HUES6 (cell line): ENCODE measurements at regions not wholly inside any gene's neighbourhood (a gene's known extent, or its start where the extent isn't known, plus 50 kb on each side); places are given as distances from the start of the nearest gene placed in this dataset.

Source experiments
- H3K27ac ChIP-seq: 2 replicates; pipeline ENCODE4 v1.7.0; 2013; ENCODE audit warnings: low read depth, mild to moderate bottlenecking, low read length, inconsistent platforms
- H3K27me3 ChIP-seq: 2 replicates; pipeline ENCODE4 v1.6.1; 2013; ENCODE audit warnings: low read length; ENCODE audit not compliant: control insufficient read depth, insufficient read depth
- H3K36me3 ChIP-seq: 2 replicates; pipeline ENCODE4 v1.6.1; 2013; ENCODE audit warnings: low read length; ENCODE audit not compliant: control insufficient read depth, insufficient read depth
- H3K4me1 ChIP-seq: 2 replicates; pipeline ENCODE4 v1.6.1; 2013; ENCODE audit warnings: low read length; ENCODE audit not compliant: control insufficient read depth, insufficient read depth
- H3K4me3 ChIP-seq: 2 replicates; pipeline ENCODE4 v1.5.1; 2013; ENCODE audit warnings: low read depth, low read length
- H3K9ac ChIP-seq: one replicate; pipeline ENCODE4 v1.6.1; 2013; ENCODE audit warnings: mild to moderate bottlenecking, low read length
- H3K9me3 ChIP-seq: 2 replicates; pipeline ENCODE4 v1.6.1; 2013; ENCODE audit warnings: low read depth, low read length; ENCODE audit not compliant: control insufficient read depth, insufficient read depth

DNA sequence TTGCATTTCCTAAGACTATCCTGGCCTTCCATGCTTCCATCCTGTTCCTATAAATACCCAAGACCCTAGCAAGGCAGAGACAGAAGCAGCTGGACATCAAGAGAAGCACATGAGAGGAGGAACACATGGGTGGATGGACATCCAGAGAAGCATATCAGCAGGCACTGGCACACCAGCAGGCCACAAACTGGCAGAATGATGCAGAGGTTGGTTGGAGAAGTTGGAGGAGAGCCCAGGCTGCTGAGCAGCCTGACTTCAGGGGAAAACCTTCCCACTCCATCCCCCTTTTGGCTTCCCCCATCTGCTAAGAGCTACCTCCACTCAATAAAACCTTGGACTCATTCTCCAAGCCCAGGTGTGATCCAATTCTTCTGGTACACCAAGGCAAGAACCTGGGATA, 332.5 kb downstream of the FRK start:
- H3K9ac ChIP-seq, result no peak overlapping the region
- no peaks in the 10 kb centered on the region for H3K9me3 ChIP-seq
- no peaks in the 10 kb centered on the region for H3K27me3 ChIP-seq
- no peak overlapping the region for H3K4me3 ChIP-seq
- no peaks in the 10 kb centered on the region for H3K4me1 ChIP-seq
- no peaks in the 10 kb centered on the region for H3K36me3 ChIP-seq
- no peak overlapping the region for H3K27ac ChIP-seq

DNA sequence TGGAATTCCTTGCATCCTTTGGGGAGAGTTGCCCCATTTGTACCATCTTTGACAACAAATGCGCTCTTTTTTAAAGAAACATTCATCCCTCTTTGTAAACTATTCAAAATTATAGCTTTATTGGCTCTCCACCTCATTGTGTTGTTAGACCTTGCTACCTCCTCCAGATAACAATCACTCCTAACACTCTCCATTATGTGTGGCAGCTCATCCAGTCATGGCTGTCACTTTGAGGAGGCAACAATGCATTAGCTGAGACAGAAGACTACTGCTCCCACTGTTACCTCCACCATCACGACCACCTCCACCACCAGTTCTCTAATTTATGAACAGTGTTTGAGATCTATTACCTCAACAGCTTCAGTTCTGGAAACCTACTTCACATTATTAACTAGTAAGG, 339.1 kb downstream of the FRK start:
- H3K36me3 ChIP-seq, result no peaks in the 10 kb centered on the region
- no peaks in the 10 kb centered on the region for H3K27me3 ChIP-seq
- H3K9ac ChIP-seq, result no peak overlapping the region
- no peak overlapping the region for H3K4me3 ChIP-seq
- H3K27ac ChIP-seq, result no peak overlapping the region
- no peaks in the 10 kb centered on the region for H3K9me3 ChIP-seq
- no peaks in the 10 kb centered on the region for H3K4me1 ChIP-seq

DNA sequence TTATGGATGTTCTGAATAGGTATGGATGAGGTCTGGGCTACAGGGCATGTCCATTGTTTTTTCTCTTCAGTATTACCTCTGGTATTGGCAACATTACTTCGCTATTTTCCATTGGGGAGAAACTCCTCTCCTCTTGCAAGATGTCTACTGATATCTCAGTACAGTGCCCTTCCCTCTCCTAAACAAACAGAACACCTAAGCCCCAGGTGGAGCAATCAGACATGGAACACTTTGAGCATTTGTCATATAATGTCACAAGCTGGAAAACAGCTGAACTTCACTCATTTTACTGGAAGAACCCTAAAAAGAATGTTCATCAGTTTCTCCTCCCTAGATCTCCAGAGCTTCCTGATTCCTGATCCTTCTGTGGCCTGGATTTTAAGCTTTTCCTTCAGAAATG, 339.8 kb downstream of the FRK start:
- Histone ChIP-seq H3K27me3 (no peaks in the 10 kb centered on the region), H3K9me3 (no peaks in the 10 kb centered on the region), H3K9ac (no peak overlapping the region), H3K4me1 (no peaks in the 10 kb centered on the region), H3K36me3 (no peaks in the 10 kb centered on the region), H3K4me3 (no peak overlapping the region), H3K27ac (no peak overlapping the region)

DNA sequence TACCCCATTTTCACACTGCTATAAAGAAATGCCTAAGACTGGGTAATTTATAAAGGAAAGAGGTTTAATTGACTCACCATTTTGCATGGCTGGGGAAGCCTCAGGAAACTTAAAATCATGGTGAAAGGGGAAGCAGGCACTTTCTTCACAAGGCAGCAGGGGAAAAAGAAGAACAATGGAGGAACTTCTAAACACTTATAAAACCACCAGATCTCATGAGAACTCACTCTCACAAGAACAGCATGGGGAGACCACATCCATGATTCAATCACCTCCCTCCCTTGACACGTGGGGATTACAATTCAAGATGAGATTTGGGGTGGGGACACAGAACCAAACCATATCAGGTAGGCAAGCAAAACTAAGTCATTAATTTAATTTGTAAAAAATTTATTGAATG, 343.2 kb downstream of the FRK start:
- no peaks in the 10 kb centered on the region for H3K27me3 ChIP-seq
- no peaks in the 10 kb centered on the region for H3K9me3 ChIP-seq
- H3K36me3 ChIP-seq, result no peaks in the 10 kb centered on the region
- no peak overlapping the region for H3K4me3 ChIP-seq
- H3K27ac ChIP-seq, result no peak overlapping the region
- no peak overlapping the region for H3K9ac ChIP-seq
- H3K4me1 ChIP-seq, result no peaks in the 10 kb centered on the region

DNA sequence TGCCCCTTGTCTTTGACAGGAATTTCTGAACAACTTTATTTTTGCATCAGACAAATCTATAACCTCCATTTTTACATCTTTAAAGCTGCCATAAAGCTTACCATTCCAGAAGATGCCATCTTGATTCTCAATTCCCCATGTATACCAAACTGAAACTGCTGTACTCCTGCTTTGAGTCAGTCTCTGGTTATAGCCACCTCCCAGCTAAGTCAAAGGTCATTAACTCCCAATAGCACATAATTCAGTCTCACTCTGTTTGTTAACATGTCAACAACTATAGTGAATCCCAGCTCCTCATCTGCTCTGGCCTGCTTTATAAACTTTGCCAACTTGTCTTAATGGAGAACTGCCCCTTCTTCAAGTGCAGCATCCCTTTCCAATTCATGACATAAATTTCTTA, 343.6 kb downstream of the FRK start:
- H3K27me3 ChIP-seq, result no peaks in the 10 kb centered on the region
- no peaks in the 10 kb centered on the region for H3K4me1 ChIP-seq
- no peak overlapping the region for H3K4me3 ChIP-seq
- H3K9me3 ChIP-seq, result no peaks in the 10 kb centered on the region
- H3K27ac ChIP-seq, result no peak overlapping the region
- no peak overlapping the region for H3K9ac ChIP-seq
- no peaks in the 10 kb centered on the region for H3K36me3 ChIP-seq

DNA sequence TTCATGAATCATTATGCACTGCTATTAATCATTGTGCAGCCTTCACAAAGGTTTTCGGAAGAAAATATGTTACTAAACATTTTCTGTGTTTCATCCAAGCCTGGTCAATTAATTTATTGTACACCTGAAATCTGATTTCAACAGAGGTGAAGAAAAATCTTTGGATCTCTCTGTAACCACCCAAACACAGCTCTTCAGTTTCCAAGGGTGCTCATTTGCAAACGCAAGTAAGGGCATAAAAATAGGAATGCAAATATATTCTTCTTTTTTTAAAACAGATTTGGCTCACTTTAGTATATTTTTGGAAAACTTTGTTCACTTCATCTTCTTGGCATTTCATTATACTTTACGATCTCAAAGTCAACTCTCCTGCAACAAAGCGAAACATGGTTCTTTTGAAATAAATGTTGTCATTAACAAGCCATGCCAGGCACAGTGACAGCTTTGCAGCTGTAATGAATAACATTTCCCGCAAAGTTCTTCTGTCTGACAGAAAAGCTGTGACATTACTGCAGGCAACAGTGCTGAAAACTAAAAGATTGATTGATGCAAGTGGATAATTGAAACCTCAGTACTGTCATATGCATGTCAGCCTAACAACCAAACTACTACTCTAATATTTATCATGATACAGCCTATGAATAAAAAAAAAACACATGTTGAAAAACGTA, 348.3 kb downstream of the FRK start:
- Histone ChIP-seq H3K9me3 (no peaks in the 10 kb centered on the region), H3K27me3 (no peaks in the 10 kb centered on the region), H3K4me1 (no peaks in the 10 kb centered on the region), H3K9ac (no peak overlapping the region), H3K27ac (no peak overlapping the region), H3K36me3 (no peaks in the 10 kb centered on the region), H3K4me3 (no peak overlapping the region)

DNA sequence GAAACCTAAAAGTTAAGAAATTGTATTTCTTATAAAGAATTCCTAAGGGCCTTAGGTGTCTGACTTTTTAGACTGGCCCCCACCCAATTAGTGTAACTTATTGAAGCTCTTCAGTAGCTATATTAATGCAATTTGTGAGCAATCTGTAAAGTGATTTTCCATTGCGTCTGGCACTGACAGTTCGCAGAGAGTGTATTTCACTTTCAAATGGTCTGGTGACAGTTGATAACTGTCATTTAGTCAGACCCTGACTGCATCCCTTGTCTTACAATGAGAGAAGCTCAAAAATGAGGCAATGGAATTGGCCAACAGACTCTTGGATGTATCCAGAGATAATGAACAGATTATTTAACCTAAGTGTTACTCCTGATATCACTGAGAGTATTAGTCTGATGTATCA, 351.8 kb downstream of the FRK start:
- no peak overlapping the region for H3K4me3 ChIP-seq
- H3K9me3 ChIP-seq, result no peaks in the 10 kb centered on the region
- H3K27me3 ChIP-seq, result no peaks in the 10 kb centered on the region
- no peak overlapping the region for H3K9ac ChIP-seq
- H3K36me3 ChIP-seq, result no peaks in the 10 kb centered on the region
- H3K4me1 ChIP-seq, result no peaks in the 10 kb centered on the region
- no peak overlapping the region for H3K27ac ChIP-seq

DNA sequence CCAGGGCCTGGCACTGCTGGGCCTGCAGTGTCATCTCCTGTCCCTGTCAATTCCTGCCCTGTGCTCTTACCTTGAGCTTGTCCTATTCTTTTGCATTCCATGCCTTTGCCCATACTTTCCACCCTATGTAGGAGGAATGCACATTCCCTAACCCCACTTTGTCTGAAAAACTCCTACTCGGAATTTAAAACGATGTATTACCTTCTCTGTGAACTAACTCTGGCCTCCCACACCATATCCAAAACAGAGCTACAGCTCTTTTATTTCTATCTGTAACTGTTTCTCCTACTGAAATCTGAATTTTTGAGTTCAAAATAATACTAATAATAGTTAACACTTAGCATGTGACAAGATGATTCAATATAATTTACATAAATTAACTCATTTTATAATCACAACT, 353.7 kb downstream of the FRK start:
- H3K4me3 ChIP-seq, result no peak overlapping the region
- H3K9ac ChIP-seq, result no peak overlapping the region
- no peak overlapping the region for H3K27ac ChIP-seq
- no peaks in the 10 kb centered on the region for H3K27me3 ChIP-seq
- no peaks in the 10 kb centered on the region for H3K36me3 ChIP-seq
- H3K4me1 ChIP-seq, result no peaks in the 10 kb centered on the region
- H3K9me3 ChIP-seq, result no peaks in the 10 kb centered on the region

DNA sequence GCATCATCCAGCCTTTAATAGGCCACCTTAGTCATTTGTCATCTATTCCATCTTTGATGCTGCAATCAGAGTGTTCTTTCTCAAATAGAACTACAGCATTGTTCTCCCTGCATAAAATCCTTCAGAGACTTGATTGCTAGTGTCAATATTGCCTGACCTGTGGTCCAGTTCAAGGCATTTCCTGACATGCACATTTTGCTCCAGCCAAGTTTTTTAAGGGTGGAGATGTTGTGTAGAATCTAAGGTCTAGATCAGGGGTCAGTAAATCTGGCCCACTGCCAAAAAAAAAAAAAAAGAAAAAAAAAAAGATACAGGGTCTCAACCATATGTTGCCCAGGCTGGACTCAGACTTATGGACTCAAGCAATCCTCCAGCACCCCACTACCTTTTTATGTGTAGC, 354.4 kb downstream of the FRK start:
- Histone ChIP-seq H3K27me3 (no peaks in the 10 kb centered on the region), H3K27ac (no peak overlapping the region), H3K9ac (no peak overlapping the region), H3K9me3 (no peaks in the 10 kb centered on the region), H3K4me1 (no peaks in the 10 kb centered on the region), H3K36me3 (no peaks in the 10 kb centered on the region), H3K4me3 (no peak overlapping the region)

DNA sequence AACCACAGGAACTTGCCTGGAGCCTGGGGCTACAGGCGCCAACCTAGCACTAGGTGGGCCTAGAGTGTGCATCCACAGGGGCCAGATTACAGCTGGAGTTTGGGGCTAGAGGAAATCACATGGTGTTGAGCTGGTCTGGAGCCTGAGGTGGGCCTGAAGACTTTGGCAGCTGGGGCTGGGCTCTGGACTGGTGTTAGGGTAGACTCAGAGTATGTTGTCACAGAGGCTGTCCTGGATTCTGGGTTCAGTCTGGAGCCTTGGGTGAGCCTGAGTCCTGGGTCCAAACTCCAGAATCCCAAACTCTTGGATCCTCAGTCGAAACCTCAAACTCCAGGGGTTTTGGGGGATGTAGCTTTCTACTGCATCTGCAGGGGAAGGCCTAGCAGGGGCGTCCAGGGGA, 356.7 kb downstream of the FRK start:
- Histone ChIP-seq H3K36me3 (no peaks in the 10 kb centered on the region), H3K27me3 (no peaks in the 10 kb centered on the region), H3K4me3 (no peak overlapping the region), H3K4me1 (no peaks in the 10 kb centered on the region), H3K9ac (no peak overlapping the region), H3K27ac (no peak overlapping the region), H3K9me3 (no peaks in the 10 kb centered on the region)

DNA sequence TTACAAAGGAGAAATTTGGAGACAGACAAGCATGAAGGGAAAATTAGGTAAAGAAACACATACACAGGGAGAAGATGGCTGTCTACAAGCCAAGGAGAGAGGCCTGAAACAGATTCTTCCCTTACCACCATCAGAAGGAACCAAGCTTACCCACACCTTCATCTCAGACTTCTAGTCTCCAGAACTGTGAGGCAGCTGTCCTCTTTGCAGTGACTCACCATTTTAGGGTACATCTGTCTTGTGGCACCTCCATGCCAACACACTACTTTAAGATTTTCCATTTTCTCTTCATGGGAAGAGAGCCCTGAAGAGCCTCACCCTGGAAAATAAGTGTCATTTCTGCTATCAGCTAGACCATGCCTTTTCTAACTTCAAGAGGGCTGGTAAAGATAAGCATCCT, 369.3 kb downstream of the FRK start:
- no peaks in the 10 kb centered on the region for H3K36me3 ChIP-seq
- H3K9me3 ChIP-seq, result no peaks in the 10 kb centered on the region
- no peak overlapping the region for H3K9ac ChIP-seq
- no peak overlapping the region for H3K27ac ChIP-seq
- H3K4me3 ChIP-seq, result no peak overlapping the region
- no peaks in the 10 kb centered on the region for H3K27me3 ChIP-seq
- H3K4me1 ChIP-seq, result no peaks in the 10 kb centered on the region

DNA sequence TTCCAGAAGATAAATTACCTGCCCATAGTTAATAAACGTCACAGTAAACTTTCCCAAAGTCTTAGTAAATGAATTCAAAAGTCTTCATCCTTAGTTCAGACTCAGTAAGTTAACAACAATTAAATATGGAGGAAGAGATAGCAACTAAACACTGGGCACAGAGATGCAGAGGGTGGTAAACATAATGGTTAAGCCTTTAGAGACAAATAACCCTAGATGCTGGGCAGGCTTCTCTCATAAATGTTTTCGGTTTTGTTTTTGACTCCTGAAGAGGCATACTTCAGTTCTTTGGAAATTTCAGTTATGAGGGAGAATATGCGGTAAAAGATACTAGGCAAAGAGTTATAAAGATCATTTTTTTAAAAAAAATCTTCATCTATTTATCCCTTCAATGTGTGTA, 369.8 kb downstream of the FRK start:
- Histone ChIP-seq H3K9ac (no peak overlapping the region), H3K36me3 (no peaks in the 10 kb centered on the region), H3K4me3 (no peak overlapping the region), H3K4me1 (no peaks in the 10 kb centered on the region), H3K9me3 (no peaks in the 10 kb centered on the region), H3K27me3 (no peaks in the 10 kb centered on the region), H3K27ac (no peak overlapping the region)
